SK-N-SH (cell line): ENCODE measurements at regions not wholly inside any gene's neighbourhood (a gene's known extent, or its start where the extent isn't known, plus 50 kb on each side); places are given as distances from the start of the nearest gene placed in this dataset.

ENCODE experiments used
- CTCF ChIA-PET: fragments of 300-600, 350-600 bp; formaldehyde crosslinking; extraction: SDS; loops from one replicate; lab custom pipeline; 2021; lab: Yijun Ruan, JAX
- POLR2A ChIA-PET: fragments of 350-600 bp; sonication (Branson Sonifier 250); formaldehyde crosslinking; extraction: SDS; loops from one replicate; lab custom pipeline; 2020; ENCODE audit warnings: antibody characterized with exemption, inconsistent platforms; lab: Yijun Ruan, JAX
- DNase-seq: peaks from one replicate; pipeline ENCODE4 v3.0.0; 2012
- H2AFZ ChIP-seq: fragments of 200-600 bp; sonication (generic); 2 replicates; pipeline ENCODE4 v1.8.1; 2016; ENCODE audit warnings: antibody characterized with exemption, mild to moderate bottlenecking, low read depth
- H3F3A ChIP-seq: fragments of 200-600 bp; sonication (generic); replicated peaks from 2 replicates; pipeline ENCODE3; 2016; ENCODE audit warnings: antibody characterized with exemption, mild to moderate bottlenecking; ENCODE audit not compliant: insufficient read depth
- H3K27ac ChIP-seq, 2 experiments: fragments of 200-500 bp in 1 of 2; fragments of 200-600 bp in 1 of 2; sonication (Bioruptor generic) in 1 of 2; sonication (generic), shearing (Covaris generic) in 1 of 2; 2 replicates each; pipeline versions ENCODE4 v1.5.1 to v1.6.1; 2014 to 2016; ENCODE audit warnings: low read depth in 2 of 2, inconsistent platforms in 1 of 2, low read length in 1 of 2, mild to moderate bottlenecking in 1 of 2, mixed read lengths in 1 of 2
- H3K27me3 ChIP-seq: fragments of 200-600 bp; sonication (generic), shearing (Covaris generic); 2 replicates; pipeline ENCODE4 v1.6.1; 2016; ENCODE audit warnings: mixed run types; ENCODE audit not compliant: insufficient read depth
- H3K36me3 ChIP-seq, 2 experiments: fragments of 200-500 bp in 1 of 2; fragments of 200-600 bp in 1 of 2; sonication (Bioruptor generic) in 1 of 2; sonication (generic) in 1 of 2; replicated peaks in 1 of 2; 2 replicates each; pipeline versions ENCODE3 to v1.5.1; 2014 to 2016; ENCODE audit warnings: low read length in 1 of 2, mild to moderate bottlenecking in 1 of 2; ENCODE audit not compliant: insufficient read depth in 2 of 2, control insufficient read depth in 1 of 2
- H3K4me1 ChIP-seq, 2 experiments: fragments of 200-500 bp in 1 of 2; fragments of 200-600 bp in 1 of 2; sonication (Bioruptor generic) in 1 of 2; sonication (generic), shearing (Covaris generic) in 1 of 2; 2 replicates each; pipeline versions ENCODE4 v1.5.1 to v1.6.1; 2014 to 2016; ENCODE audit warnings: low read depth in 1 of 2, low read length in 1 of 2, mixed run types in 1 of 2; ENCODE audit not compliant: insufficient read depth in 2 of 2, control insufficient read depth in 1 of 2
- H3K4me2 ChIP-seq: fragments of 200-600 bp; sonication (generic), shearing (Covaris generic); 2 replicates; pipeline ENCODE4 v1.6.1; 2017; ENCODE audit warnings: mixed run types
- H3K4me3 ChIP-seq, 2 experiments: fragments of 200-500 bp in 1 of 2; fragments of 200-600 bp in 1 of 2; sonication (Bioruptor generic) in 1 of 2; sonication (generic), shearing (Covaris generic) in 1 of 2; 2 replicates each; pipeline versions ENCODE4 v1.5.1 to v1.8.1; 2014 to 2016; ENCODE audit warnings: low read depth in 2 of 2, inconsistent platforms in 1 of 2, low read length in 1 of 2, mild to moderate bottlenecking in 1 of 2, mixed read lengths in 1 of 2, moderate library complexity in 1 of 2
- H3K79me2 ChIP-seq: fragments of 200-600 bp; sonication (generic); 2 replicates; pipeline ENCODE4 v1.8.1; 2017; ENCODE audit warnings: mild to moderate bottlenecking; ENCODE audit not compliant: insufficient read depth
- H3K9ac ChIP-seq: fragments of 200-600 bp; sonication (generic); 2 replicates; pipeline ENCODE4 v1.6.1; 2017; ENCODE audit warnings: mixed run types
- H3K9me2 ChIP-seq: fragments of 200-600 bp; sonication (generic); 2 replicates; pipeline ENCODE4 v1.6.1; 2017; ENCODE audit warnings: mixed run types
- H3K9me3 ChIP-seq: fragments of 200-600 bp; sonication (generic); 2 replicates; pipeline ENCODE4 v1.6.1; 2017; ENCODE audit warnings: mixed run types, mild to moderate bottlenecking, moderate library complexity
- H4K20me1 ChIP-seq: fragments of 200-600 bp; sonication (generic); 2 replicates; pipeline ENCODE4 v1.6.1; 2017; ENCODE audit warnings: mild to moderate bottlenecking, mixed run types; ENCODE audit not compliant: insufficient read depth
- ELF1 ChIP-seq: IDR thresholded peaks from 2 replicates; pipeline ENCODE4 v1.4.0; 2012
- EP300 ChIP-seq, 2 experiments: IDR thresholded peaks; 2 replicates each; pipeline versions ENCODE4 v1.4.0 to v1.6.1; 2012; ENCODE audit warnings: borderline replicate concordance in 1 of 2, low read depth in 1 of 2, low read length in 1 of 2
- FOSL2 ChIP-seq: IDR thresholded peaks from 2 replicates; pipeline ENCODE4 v1.4.0; 2012; ENCODE audit warnings: low read depth, mild to moderate bottlenecking, moderate library complexity, borderline replicate concordance
- GABPA ChIP-seq: IDR thresholded peaks from 2 replicates; pipeline ENCODE4 v1.4.0; 2012; ENCODE audit warnings: low read depth, mild to moderate bottlenecking
- MXI1 ChIP-seq: IDR thresholded peaks from 2 replicates; pipeline ENCODE4 v1.6.1; 2012; ENCODE audit warnings: mild to moderate bottlenecking, low read depth, low read length, improper control_type of control experiment
- RAD21 ChIP-seq: IDR thresholded peaks from 2 replicates; pipeline ENCODE4 v1.6.1; 2012; ENCODE audit warnings: mild to moderate bottlenecking, low read length
- RCOR1 ChIP-seq: fragments of 150-350 bp; IDR thresholded peaks from 2 replicates; pipeline ENCODE4 v1.6.1; 2017; ENCODE audit warnings: antibody characterized with exemption, low read length
- RFX5 ChIP-seq: IDR thresholded peaks from 2 replicates; pipeline ENCODE4 v1.6.1; 2012; ENCODE audit warnings: mild to moderate bottlenecking, improper control_type of control experiment, low read length
- RXRA ChIP-seq: IDR thresholded peaks from 2 replicates; pipeline ENCODE4 v1.4.0; 2012; ENCODE audit warnings: low read depth, mild to moderate bottlenecking, borderline replicate concordance
- TCF12 ChIP-seq: IDR thresholded peaks from 2 replicates; pipeline ENCODE4 v1.4.0; 2012
- USF2 ChIP-seq: fragments of 150-350 bp; IDR thresholded peaks from 2 replicates; pipeline ENCODE4 v1.6.1; 2017; ENCODE audit warnings: antibody characterized with exemption, low read length, low read depth, borderline replicate concordance
- YY1 ChIP-seq: IDR thresholded peaks from 2 replicates; pipeline ENCODE4 v1.4.0; 2012; ENCODE audit warnings: low read depth, mild to moderate bottlenecking
- WGBS: methylation state at CpG from one replicate; pipeline ENCODE4 v1.1.6; 2017; ENCODE audit warnings: low lambda C conversion rate; 5-methylcytosine and 5-hydroxymethylcytosine counted together
- TF ChIP-seq, protein P1 (sequence below): IDR thresholded peaks from 2 replicates; pipeline ENCODE4 v1.4.0; 2012; ENCODE audit warnings: low read depth

- Histone ChIP-seq H3K9me3 (no peaks in the 10 kb centered on the region), H4K20me1 (no peaks in the 10 kb centered on the region), H3K4me1 (peaks cover 0 to 10% of the 10 kb centered on the region in 2 experiments; a peak in 2 of 4 replicates), H3K9ac (no peak overlapping the region), H3K79me2 (no peaks in the 10 kb centered on the region), H3K27ac (no peak overlapping the region), H3K27me3 (no peaks in the 10 kb centered on the region), H3F3A (no peaks in the 10 kb centered on the region), H2AFZ (no peak overlapping the region), H3K9me2 (no peaks in the 10 kb centered on the region), H3K4me3 (no peak overlapping the region), H3K4me2 (no peak overlapping the region), H3K36me3 (no peaks in the 10 kb centered on the region)
- POLR2A ChIA-PET, result no interaction called here
- WGBS, result 70% methylated on average over 9 of the region's 9 CpGs
- DNase-seq, result no peak
- TF ChIP-seq GABPA (no peak), FOSL2 (no peak), RAD21 (no peak), TCF12 (no peak), RFX5 (no peak), RXRA (no peak), ELF1 (no peak), EP300 (IDR thresholded peaks at IDR 0.05; ENCODE audit: borderline replicate concordance in 1 of 2, low read depth in 1 of 2, low read length in 1 of 2) (no peak)
- TF ChIP-seq, protein P1, sequence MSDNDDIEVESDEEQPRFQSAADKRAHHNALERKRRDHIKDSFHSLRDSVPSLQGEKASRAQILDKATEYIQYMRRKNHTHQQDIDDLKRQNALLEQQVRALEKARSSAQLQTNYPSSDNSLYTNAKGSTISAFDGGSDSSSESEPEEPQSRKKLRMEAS, result no peak
- CTCF ChIA-PET, result interaction anchor here (2.1 kb wide), 1 partner anchor 29 kb away, joined by 8 read pairs; no protein-coding TSS in a partner anchor
These were observed 107.0 kb upstream of the CLINT1 start for GRCh38 chr5:157965989-157966388.

DNA sequence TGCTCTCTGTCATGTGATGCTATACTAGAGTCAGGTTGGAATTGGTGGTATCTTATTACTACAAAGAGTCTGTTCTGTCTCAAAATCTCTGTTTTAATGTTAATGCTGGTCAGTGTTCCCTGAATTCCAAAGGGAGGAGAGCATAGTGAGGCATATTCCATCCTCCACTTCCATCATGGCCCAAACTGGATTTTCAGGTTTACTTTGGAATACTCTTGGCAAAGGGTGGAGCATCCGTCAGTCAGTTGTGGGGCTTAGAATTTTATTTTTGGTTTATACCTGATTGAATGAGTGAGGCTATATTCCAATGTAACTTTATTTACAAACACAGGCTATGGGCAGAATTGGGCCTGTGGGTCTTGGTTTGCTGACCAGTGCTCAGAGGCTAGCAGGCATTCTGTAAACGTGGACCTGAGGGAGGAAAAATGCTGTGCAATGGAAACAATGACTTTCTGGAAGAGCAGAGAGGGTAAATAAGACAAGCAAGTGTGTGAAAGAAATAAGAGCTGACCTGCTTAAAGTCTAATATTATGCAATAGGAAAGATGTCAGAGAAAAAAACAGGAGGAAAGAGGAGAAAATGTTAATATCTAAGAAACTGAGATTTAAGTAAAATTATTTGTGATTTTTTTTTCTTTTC lies 106.2 kb upstream of the CLINT1 start:
- Histone ChIP-seq H3K4me1 (peaks cover 0 to 13% of the 10 kb centered on the region in 2 experiments; a peak in 2 of 4 replicates), H3K9ac (no peak overlapping the region), H3F3A (no peaks in the 10 kb centered on the region), H3K27ac (no peak overlapping the region), H3K9me2 (no peaks in the 10 kb centered on the region), H3K79me2 (no peaks in the 10 kb centered on the region), H2AFZ (no peak overlapping the region), H4K20me1 (no peaks in the 10 kb centered on the region), H3K4me3 (no peak overlapping the region), H3K36me3 (no peaks in the 10 kb centered on the region), H3K4me2 (no peak overlapping the region), H3K27me3 (no peaks in the 10 kb centered on the region)
- no peak for DNase-seq
- ChIA-PET POLR2A (no interaction called here), CTCF (no interaction called here)
- WGBS, result 68% methylated on average over 2 of the region's 2 CpGs
- TF ChIP-seq YY1, result no peak
- TF ChIP-seq USF2, result no peak
- TF ChIP-seq MXI1, result no peak
- TF ChIP-seq RCOR1, result no peak
- TF ChIP-seq, all 33 proteins: peak for 0
- H3K9me3 ChIP-seq, result no peaks in the 10 kb centered on the region
